HG03139 (cell line): ENCODE measurements at regions not wholly inside any gene's neighbourhood (a gene's known extent, or its start where the extent isn't known, plus 50 kb on each side); places are given as distances from the start of the nearest gene placed in this dataset.
"Not testable (repeated sequence)": the region's sequence is repeated elsewhere in the genome, so short reads cannot be mapped to it uniquely, and the experiment has no call there.

ENCODE experiments used
- ATAC-seq: cut with Tn5 transposase; IDR thresholded peaks from one replicate; pipeline ENCODE4 v1.9.1; 2021; ENCODE audit not compliant: unreplicated experiment

DNA sequence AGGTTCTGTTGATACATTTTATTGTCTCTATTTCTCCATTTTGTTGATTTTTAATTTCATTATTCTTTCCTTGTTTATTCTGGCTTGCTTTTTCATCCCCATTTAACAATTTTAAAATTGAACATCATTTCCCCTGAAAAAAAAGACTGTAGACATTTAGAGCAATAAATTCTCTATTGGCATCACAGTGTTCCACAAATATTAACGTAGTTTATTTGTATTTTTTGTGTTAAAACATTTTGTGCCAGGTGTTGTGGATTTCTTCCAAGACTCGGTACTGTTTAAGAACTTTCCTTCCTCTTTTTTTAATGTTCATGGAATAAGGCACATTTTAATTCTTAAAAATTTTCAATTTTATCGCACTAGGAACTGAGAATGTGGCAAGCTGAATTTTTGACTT, 156.1 kb upstream of the NPY start:
- no peak for ATAC-seq

DNA sequence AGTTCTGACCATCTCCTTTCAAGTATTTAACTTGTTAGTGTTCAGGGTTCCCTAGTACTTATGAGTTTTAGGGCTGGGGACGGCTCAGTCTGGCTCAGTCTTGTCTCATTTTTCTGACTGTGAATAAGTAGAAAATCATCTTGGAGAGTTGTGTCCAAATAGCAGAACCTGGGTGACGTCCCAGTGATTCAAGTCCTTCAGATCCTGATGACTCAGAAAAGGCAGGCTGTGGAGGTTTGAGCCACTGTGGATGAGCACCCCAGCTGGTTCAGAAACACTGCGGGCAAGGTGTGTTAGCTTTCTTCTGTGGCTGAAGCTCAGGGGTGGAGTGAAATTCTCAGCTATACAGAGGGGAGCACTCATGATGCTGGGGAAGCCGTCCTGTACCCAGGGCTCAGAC, 154.4 kb upstream of the NPY start:
- no peak for ATAC-seq

DNA sequence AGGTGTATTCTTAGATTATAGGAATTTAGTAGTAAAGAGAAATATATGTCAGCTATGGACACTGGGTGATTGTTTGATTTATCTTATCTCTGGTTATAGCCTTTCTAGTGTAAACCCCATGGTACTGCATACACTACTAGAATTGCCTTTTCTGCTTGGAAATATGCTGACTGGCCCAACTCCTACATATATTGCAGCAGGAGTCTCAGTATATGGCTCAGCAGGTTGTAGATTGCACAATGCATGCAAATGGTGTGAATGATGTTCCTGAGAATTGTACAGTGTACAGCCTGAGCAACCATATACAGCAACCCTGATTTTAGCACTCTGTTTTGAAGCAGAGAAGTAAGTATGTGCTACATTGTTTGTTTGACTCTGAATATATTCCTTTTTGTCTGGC, 153.4 kb upstream of the NPY start:
- ATAC-seq, result no peak

DNA sequence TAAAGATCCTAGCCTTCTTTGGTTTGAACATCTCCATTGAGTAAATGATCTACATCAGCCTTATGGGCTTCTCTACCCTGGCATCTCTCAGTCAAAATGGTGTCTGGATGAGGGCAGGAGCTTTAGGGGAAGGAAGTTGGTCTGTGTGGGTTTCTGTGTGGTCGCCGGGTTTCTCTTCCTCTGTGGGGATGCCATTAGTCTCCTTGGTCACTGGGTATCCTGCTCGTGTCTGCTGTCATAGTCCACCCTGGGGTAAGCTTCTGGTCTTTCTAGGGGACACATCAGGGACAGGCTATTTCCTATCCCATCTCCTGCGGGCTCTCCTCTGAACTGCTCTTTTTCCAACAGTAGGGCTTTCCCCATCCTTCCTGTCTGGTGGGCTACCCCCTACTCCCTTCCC, 150.3 kb upstream of the NPY start:
- peak; percentile 44 for ATAC-seq

DNA sequence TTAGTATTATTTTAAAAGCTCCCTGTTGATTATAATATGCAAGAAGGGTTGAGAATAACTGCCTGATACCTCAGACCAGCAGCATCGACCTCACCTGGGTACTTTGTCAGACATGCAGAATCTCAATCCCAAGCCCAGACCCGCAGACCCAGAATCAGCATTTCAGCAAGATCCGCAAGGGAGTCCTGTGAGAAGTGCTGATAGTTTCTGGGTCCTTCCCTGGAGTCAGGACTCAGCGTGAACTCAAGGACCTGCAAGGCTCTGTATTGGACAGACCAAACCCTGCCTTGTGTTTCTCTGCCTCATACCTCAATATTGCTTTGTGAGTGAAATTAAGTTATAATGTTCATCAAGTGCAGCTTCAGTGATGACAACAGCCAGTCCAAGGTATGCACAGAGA, 149.5 kb upstream of the NPY start:
- ATAC-seq, result no peak

DNA sequence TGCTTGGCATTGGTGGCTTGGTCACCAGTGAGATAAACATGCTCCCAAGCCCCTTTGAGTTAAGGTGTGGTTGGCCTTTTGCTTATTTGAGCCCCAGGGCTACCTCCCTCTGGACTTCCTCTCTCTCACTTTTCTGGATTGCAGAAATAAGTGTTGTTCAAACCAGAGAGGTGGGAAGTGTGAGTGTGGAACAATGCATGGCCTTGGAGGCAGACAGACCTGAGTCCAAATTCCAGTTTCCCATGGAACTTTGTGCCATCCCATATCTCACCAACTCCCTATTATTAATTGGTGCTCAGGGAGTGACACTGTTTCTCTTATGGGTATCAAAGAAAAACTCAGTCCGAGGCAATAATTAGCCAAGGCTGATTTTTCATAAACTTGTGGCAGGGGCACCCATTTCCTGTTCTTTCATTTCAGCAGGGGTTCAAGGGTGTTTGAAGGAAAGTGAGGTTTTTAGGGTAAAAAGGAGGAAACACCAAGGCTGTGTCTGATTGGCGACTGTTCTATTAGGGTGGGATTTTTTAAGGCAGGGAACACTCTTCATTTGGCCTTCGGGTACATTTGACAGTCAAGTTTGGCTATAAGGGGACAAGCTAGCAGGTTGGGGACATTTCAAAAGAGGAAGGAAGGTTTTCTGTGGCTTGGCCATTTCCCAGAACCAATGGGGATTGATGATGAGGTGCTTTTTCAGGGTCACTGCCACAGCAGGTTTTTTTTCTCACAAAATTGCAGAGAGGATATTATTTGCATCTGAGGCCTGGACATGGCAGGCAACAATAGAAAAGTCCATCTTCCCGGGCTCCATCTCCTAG, 148.8 kb upstream of the NPY start:
- ATAC-seq, result peak; percentile 49

DNA sequence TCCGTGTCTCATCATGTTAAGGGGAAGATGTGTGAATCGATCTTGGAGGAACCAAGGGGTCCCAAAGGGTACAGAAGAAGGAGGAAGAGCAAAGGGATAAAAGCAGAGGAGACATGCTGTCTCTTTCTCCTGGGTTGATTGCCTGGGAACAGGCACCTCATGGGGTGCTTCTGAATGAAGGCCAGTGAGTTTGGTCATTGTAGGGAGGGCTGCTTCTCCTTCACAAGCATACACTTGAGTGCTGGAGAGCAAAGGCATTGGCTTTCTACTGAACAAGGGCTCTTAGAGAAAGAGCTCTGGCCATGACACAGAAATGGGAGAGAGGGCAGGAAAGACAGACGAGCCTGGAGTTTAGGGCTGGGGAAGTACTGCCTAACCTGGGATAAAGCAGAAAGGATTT, 146.7 kb upstream of the NPY start:
- ATAC-seq, result no peak

DNA sequence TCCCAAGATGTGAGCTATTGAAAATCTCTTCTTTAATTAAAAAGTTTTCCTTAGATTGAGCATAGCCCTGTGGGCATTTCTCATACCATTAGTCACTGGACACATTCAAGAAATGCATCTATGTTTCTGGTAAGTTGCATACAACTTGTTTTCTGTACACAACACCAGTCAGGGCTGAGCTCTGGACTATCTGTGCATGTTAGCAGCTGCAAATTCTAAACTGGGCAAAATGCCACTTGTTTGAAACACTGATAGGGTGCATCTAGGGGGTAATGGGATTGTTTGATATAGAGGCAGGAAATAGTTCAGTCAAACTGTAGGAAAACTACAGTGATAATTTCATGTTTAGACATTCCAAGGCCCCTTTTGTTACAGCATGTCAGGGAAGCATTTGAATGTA, 145.6 kb upstream of the NPY start:
- no peak for ATAC-seq

DNA sequence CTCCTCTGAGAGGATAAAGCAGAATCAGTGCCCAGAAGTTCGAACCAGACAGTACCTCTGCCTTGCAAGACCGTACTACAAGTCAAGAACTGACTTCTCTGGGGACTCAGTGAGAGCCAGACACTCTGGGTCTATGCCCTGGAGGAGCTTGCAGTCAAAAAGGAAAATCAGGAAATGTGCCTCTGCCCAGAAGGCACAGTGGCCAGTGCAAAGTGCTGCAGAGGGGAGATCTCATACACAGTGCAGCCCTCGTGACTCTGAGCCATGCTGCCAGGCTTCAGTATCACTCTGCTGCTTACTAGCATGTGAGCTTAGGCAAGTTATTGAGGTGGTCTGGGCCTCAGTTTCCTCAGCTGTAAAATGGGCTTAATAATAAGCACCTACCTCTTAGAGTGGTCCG, 144.0 kb upstream of the NPY start:
- ATAC-seq, result no peak

DNA sequence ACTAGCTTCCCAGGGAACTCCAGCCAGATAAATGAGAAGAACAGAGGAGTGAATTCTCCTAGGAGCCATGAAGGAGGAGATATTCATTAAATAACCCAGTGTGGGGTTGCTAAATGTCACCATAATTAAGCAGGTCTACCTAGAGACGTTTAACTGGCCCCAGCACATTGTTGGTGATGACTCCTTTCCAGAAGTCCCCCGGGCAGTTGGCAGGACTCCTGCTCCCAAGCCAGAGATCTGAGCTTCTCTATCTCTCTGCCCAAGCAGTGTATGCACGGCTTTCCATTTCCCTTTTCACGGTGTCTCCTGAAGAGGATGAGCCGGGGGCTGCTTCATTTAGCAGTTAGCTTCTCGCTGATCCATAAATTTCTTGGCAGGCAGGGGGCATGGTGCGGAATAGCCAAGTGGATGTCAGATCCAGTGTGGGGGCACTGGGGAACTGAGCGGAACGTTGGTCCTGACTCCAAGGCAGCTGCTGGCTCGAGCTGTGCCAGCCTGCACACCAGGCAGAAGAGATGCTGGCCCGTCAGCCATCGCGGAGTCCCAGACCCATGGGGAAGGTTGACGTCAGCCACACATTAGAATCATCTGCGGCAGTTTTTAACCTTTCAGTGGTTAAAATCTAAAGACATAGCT, 142.0 kb upstream of the NPY start:
- ATAC-seq, result no peak

DNA sequence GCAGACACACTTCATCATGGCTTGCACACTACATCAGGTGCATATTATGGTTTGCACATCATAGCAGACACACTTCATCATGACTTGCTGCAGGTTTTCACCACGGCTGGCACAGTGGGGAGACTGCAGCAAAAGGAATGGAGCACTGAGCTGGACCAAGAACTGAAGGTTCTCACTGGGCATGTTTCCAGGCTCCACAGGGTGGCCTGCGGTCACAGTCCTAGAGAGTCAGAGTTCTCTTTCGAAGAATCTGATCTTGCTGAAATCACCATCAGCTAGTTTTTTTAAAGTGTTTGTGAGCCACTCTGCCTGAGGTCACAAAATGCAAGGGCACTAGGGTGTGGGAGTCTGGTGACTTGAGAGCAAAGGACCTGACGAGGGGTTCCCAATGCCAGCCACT, 140.4 kb upstream of the NPY start:
- no peak for ATAC-seq

DNA sequence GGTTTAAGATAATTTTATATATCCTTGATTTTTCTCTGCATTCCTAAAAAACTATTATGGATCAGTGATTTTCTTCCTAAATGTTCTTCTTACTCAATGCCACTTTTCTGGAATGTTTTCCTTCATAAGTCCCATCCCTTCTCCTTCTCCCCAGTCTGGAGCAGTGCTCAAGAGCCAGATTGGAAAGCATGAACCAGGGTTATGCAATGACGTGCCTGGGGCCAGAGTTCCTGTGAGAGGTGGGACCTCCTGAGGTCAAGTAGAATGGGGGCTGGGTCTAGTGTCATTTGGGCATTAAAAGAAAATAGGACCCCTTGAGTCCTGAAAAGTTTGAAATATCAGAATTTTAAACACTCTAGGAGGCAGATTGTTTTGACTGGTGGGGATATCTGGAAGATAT, 132.0 kb upstream of the NPY start:
- ATAC-seq, result no peak

DNA sequence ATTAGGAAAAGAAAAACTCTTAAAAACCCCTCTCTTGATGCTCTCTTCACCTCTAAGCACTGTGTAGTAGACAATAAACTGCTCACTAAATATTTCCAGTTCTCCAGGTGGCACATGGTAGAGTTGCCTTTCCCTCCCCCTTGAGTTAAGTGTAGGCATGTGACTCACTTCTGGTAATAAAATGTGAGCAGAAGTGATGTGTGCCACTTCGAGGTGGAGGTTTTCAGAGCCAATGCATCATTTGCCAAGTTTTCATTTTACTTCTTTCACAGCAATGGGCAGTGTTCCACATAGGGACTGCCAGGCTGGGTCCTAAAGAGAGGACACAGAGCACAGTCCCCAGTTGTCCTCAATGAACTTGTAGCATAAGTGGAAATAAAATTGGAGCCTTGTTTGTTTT, 131.6 kb upstream of the NPY start:
- no peak for ATAC-seq

DNA sequence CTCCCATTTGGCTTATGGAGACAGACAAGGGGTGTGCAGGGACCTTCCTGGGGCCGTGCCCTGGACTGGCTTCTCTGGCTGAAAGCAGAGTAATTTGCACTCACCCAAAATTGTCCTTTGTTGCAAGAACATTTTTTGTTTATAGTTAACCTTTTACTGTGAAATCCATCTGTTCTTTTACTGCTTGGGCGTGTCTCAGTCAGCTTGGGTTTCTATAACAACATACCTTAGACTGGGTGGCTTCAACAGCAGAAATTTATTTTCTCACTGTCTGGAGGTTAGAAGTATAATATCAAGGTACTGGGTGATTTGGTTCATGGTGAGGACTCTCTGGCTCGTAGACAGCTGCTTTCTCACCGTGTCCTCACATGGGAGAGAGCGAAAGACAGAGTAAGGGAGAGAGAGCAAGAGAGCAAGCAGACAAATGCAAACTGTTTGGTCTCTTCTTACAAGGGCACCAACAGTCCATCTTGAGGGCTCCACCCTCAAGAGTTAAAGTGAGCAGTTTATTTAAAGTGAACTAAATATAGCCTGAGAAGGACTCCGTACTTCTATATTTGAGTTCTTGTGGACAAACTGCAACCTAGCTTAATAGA, 131.0 kb upstream of the NPY start:
- no peak for ATAC-seq

DNA sequence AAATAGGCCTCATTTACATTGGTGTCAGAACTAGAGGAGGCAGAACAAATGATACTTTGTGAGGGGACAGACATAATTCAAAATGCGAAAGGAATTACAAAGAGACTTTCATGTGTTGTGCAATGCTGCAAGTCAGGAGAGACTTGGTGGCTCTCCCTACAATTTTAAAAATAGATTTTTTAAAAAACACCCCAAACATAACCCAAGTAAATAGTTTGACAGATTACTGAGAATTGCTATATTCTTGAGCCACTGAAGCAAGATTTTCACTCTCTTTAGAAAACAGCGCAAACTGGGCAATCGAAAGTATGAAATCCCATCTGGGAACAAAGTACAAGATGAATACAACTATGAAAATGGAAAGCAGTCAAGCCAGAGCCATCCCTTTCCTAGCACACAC, 126.3 kb upstream of the NPY start:
- ATAC-seq, result no peak

DNA sequence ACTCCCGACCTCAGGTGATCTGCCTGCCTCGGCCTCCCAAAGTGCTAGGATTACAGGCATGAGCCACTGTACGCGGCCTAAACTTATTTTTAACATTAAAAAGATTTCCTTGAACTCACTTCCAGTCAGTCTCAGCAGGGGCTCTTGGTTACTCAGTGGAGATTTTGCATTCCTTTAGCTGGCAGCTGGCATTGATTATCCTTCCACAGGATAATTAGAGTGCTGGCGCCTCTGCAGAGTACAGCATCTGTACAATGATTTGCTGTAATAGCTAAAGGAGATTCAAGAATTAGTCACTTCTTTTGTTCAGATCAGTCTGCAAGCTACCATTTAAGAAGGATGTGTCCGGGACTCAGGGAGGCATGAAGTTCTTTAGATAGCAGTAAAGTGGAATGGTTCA, 125.0 kb upstream of the NPY start:
- ATAC-seq, result no peak

DNA sequence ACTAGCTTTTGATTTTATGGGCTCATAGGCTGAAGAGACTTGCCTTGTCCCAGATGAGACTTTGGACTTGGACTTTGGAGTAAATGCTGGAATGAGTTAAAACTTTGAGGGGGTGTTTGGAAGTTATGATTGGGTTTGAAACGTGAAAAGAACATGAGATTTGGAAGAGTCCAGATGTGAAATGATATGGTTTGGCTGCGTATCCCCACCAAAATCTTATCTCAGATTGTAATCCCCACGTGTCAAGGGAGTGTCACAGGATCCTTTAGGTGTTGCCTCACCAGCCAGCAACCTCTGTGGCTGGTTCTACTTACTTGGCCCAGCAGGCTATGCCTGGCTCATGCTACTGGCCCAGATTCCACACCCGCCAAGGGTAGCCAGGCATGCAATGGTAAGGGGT, 119.6 kb upstream of the NPY start:
- no peak for ATAC-seq

DNA sequence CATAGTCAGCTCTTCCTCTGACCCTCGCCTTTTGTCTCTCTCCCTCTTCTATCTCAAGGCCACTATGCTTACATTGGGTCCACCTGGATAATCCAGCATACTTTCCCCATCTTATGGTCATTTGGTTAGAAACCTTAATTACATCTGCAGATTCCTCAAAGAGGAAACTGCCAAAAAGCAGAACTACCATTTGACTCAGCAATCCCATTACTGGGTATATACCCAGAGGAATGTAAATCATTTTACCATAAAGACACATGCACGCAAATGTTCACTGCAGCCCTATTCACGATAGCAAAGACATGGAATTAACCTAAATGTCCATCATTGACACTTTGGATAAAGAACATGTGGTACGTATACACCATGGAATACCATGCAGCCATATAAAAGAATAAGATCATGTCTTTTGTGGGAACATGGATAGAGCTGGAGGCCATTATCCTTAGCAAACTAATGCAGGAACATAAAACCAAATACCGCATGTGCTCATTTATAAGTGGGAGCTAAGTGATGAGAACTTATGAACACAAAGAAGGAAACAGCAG, 114.8 kb upstream of the NPY start:
- ATAC-seq, result no peak

DNA sequence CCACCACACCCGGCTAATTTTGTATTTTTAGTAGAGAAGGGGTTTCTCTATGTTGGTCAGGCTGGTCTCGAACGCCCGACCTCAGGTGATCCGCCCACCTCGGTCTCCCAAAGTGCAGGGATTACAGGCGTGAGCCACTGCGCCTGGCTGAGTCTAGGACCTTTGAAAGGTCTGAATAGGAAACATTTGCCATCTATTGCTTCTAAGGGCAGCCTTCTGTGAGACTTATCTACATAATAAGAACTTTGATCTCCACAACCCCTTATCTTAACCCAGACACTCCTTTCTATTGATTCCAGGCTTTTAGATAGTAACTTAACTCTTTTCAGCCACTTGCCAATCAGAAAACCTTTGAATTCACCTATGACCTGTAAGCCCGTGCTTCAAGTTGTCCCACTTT, 112.0 kb upstream of the NPY start:
- ATAC-seq, result not testable (repeated sequence)

DNA sequence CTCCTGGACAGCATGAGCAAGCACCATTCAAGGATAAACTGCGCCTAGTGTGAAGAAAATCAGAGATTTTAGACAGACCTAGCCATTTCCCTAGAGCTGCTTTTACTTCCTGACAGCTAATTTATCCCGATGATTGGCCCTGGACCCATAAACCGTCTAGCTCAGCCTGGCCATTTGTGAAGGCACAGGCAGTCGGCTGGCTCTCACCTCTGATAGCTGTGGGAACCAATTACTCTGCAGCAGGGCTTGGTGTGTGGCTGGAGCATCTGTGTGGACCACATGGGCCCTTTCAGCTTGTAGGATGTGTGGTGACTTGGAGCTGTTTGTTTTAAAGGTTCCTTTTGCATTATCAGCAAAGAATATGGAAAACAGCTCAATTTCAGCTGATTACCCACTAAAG, 111.1 kb upstream of the NPY start:
- ATAC-seq, result no peak

DNA sequence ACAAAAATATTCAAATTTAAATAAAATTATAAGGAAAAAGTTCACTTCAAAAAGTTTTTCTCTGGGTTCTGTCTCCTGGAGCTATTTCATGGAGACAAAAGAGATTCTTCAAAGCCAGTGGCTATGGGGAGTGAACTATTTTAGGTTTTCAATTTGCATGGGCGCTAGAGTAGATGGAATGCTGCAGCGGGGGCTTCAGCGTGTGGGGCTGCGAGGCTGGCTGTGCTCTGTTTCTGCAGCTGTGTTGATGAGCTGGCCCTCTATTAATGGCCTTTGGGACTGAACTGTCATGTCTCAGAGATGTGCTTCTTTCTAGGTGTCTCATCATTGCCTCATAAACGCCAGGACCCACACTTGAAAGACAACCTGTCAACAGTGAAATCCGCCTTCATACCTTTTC, 108.4 kb upstream of the NPY start:
- no peak for ATAC-seq
